K562 (cell line): ENCODE measurements at regions not wholly inside any gene's neighbourhood (a gene's known extent, or its start where the extent isn't known, plus 50 kb on each side); places are given as distances from the start of the nearest gene placed in this dataset.

Experiments used
- AFF1 ChIP-seq, 2 experiments: fragments of 450-650 bp; IDR thresholded peaks; 2 replicates each; pipeline ENCODE4 v1.6.1; 2018; ENCODE audit warnings: mild to moderate bottlenecking in 2 of 2, low read depth in 1 of 2; ENCODE audit not compliant: partially characterized antibody in 2 of 2
- EGR1 ChIP-seq: fragments of 450-650 bp; conservative IDR thresholded peaks from 2 replicates; pipeline ENCODE4 v1.6.1; 2017; ENCODE audit warnings: mild to moderate bottlenecking
- HES1 ChIP-seq: fragments of 450-650 bp; IDR thresholded peaks from 2 replicates; pipeline ENCODE4 v1.6.1; 2016; ENCODE audit warnings: low read depth, mild to moderate bottlenecking, moderate library complexity
- MIER1 ChIP-seq: fragments of 450-650 bp; IDR thresholded peaks from 2 replicates; pipeline ENCODE4 v1.6.1; 2016; ENCODE audit warnings: antibody characterized with exemption, mild to moderate bottlenecking, low read depth
- MXI1 ChIP-seq: IDR thresholded peaks from 2 replicates; pipeline ENCODE4 v1.6.1; 2011; ENCODE audit warnings: low read depth, mild to moderate bottlenecking, improper control_type of control experiment, low read length
- MYC ChIP-seq, 2 experiments: fragments of 250-450 bp in 1 of 2; sonication (Bioruptor Pico) in 1 of 2; IDR thresholded peaks; 2 replicates each; pipeline versions ENCODE4 v1.5.1 to v1.6.1; 2012 to 2021; ENCODE audit warnings: low read depth in 2 of 2, borderline replicate concordance in 1 of 2, improper control_type of control experiment in 1 of 2, low read length in 1 of 2, mild to moderate bottlenecking in 1 of 2, moderate library complexity in 1 of 2
- NKRF ChIP-seq: fragments of 450-650 bp; IDR thresholded peaks from 2 replicates; pipeline ENCODE4 v1.6.1; 2016; ENCODE audit warnings: borderline replicate concordance
- PKNOX1 ChIP-seq: fragments of 450-650 bp; IDR thresholded peaks from 2 replicates; pipeline ENCODE4 v1.6.1; 2016
- PRPF4 ChIP-seq: fragments of 200-400 bp; formaldehyde crosslinking; IDR thresholded peaks from one replicate; pipeline ENCODE4 v1.6.1; 2017; ENCODE audit warnings: low read length, low read depth, mild to moderate bottlenecking; ENCODE audit not compliant: insufficient read depth, poor library complexity, severe bottlenecking
- ZNF124 ChIP-seq: sonication (generic); formaldehyde crosslinking; IDR thresholded peaks from 2 replicates; pipeline ENCODE4 v1.8.1; 2022; ENCODE audit warnings: missing genetic modification reagents
- ZNF707 ChIP-seq: fragments of 250-450 bp; sonication (Bioruptor Pico); conservative IDR thresholded peaks from 2 replicates; pipeline ENCODE4 v1.8.0; 2022; ENCODE audit warnings: inconsistent platforms, mild to moderate bottlenecking, moderate library complexity
- TF ChIP-seq, protein P1 (sequence below): fragments of 450-650 bp; IDR thresholded peaks from 2 replicates; pipeline ENCODE4 v1.6.1; 2016; ENCODE audit warnings: missing biosample characterization, missing genetic modification characterization
- TF ChIP-seq, protein P2 (sequence below): fragments of 250-450 bp; sonication (Bioruptor Pico); IDR thresholded peaks from 2 replicates; pipeline ENCODE4 v1.8.0; 2021; ENCODE audit warnings: mild to moderate bottlenecking, moderate library complexity
- TF ChIP-seq, protein P3 (sequence below): sonication (generic); formaldehyde crosslinking; IDR thresholded peaks from 2 replicates; pipeline ENCODE4 v1.8.0; 2022; ENCODE audit warnings: mild to moderate bottlenecking, missing genetic modification reagents

- TF ChIP-seq NKRF (no peak), PKNOX1 (no peak), MYC (IDR thresholded peaks at IDR 0.05; ENCODE audit: low read depth, low read length) (no peak), MYC (CRISPR knock-in tag; IDR thresholded peaks at IDR 0.05; ENCODE audit: borderline replicate concordance, low read depth) (no peak), MIER1 (no peak), ZNF707 (CRISPR knock-in tag) (no peak), HES1 (no peak), EGR1 (no peak), MXI1 (no peak), ZNF124 (CRISPR knock-in tag) (no peak), AFF1 (IDR thresholded peaks at IDR 0.05; ENCODE audit: low read depth in 1 of 2, partially characterized antibody in 2 of 2) (no peak), PRPF4 (no peak)
- TF ChIP-seq, protein P1, sequence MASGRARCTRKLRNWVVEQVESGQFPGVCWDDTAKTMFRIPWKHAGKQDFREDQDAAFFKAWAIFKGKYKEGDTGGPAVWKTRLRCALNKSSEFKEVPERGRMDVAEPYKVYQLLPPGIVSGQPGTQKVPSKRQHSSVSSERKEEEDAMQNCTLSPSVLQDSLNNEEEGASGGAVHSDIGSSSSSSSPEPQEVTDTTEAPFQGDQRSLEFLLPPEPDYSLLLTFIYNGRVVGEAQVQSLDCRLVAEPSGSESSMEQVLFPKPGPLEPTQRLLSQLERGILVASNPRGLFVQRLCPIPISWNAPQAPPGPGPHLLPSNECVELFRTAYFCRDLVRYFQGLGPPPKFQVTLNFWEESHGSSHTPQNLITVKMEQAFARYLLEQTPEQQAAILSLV (tag) = no peak
- TF ChIP-seq, protein P2, sequence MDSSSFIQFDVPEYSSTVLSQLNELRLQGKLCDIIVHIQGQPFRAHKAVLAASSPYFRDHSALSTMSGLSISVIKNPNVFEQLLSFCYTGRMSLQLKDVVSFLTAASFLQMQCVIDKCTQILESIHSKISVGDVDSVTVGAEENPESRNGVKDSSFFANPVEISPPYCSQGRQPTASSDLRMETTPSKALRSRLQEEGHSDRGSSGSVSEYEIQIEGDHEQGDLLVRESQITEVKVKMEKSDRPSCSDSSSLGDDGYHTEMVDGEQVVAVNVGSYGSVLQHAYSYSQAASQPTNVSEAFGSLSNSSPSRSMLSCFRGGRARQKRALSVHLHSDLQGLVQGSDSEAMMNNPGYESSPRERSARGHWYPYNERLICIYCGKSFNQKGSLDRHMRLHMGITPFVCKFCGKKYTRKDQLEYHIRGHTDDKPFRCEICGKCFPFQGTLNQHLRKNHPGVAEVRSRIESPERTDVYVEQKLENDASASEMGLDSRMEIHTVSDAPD (CRISPR knock-in tag) = no peak
- TF ChIP-seq, protein P3, sequence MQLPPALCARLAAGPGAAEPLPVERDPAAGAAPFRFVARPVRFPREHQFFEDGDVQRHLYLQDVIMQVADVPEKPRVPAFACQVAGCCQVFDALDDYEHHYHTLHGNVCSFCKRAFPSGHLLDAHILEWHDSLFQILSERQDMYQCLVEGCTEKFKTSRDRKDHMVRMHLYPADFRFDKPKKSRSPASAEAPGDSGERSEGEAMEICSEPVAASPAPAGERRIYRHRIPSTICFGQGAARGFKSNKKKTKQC = no peak
- TF ChIP-seq, all 486 proteins: peak for 0
Observed at GRCh38 chr5:109254511-109254910, 155.3 kb downstream of the PJA2 start (continued).
